OCI-LY1 (cell line): ENCODE measurements at regions not wholly inside any gene's neighbourhood (a gene's known extent, or its start where the extent isn't known, plus 50 kb on each side); places are given as distances from the start of the nearest gene placed in this dataset.

ENCODE experiments used
- EZH2 ChIP-seq: fragments of 200-600 bp; sonication (generic), shearing (Covaris generic); IDR thresholded peaks from 2 replicates; pipeline ENCODE4 v1.8.0; 2017; ENCODE audit warnings: borderline replicate concordance, mixed run types, mild to moderate bottlenecking, antibody characterized with exemption, low read length, moderate library complexity, mixed read lengths
- TF ChIP-seq, protein P1 (sequence below): fragments of 200-600 bp; sonication (generic), shearing (Covaris generic); IDR thresholded peaks from 2 replicates; pipeline ENCODE4 v1.5.1; 2017; ENCODE audit warnings: mild to moderate bottlenecking, antibody characterized with exemption, low read length, moderate library complexity, mixed read lengths

DNA sequence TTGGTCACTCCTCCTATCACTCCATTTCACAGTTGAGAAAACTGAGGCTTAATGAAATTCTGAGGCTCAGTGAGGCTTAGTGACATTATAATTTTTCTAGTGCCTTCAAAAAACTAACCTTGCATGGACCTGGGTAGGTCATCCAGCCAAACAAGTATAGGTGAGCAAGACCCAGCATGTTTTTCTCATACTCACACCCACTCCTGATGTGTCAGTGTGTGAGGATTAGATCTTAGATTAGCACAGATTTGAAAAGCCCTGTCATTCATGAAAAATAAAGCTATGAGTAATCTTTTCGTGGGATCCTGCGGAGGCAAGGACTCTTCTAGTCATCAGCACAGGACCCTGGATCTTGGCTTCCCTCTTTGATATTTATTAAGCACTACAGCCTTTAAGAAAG lies 146.7 kb downstream of the CHIC2 start:
- TF ChIP-seq, protein P1, sequence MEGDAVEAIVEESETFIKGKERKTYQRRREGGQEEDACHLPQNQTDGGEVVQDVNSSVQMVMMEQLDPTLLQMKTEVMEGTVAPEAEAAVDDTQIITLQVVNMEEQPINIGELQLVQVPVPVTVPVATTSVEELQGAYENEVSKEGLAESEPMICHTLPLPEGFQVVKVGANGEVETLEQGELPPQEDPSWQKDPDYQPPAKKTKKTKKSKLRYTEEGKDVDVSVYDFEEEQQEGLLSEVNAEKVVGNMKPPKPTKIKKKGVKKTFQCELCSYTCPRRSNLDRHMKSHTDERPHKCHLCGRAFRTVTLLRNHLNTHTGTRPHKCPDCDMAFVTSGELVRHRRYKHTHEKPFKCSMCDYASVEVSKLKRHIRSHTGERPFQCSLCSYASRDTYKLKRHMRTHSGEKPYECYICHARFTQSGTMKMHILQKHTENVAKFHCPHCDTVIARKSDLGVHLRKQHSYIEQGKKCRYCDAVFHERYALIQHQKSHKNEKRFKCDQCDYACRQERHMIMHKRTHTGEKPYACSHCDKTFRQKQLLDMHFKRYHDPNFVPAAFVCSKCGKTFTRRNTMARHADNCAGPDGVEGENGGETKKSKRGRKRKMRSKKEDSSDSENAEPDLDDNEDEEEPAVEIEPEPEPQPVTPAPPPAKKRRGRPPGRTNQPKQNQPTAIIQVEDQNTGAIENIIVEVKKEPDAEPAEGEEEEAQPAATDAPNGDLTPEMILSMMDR = no peak
- TF ChIP-seq EZH2 = no peak
